ENCODE measurements at regions not wholly inside any gene's neighbourhood (a gene's known extent, or its start where the extent isn't known, plus 50 kb on each side); places are given as distances from the start of the nearest gene placed in this dataset.

GRCh38 chr6:43924222-43924702 lies 154.3 kb downstream of the VEGFA start:
- ATAC-seq, result peak; percentile 77
- TF ChIP-seq CSRNP3 (CRISPR knock-in tag; IDR thresholded peaks at IDR 0.05) (no peak), PATZ1 (CRISPR knock-in tag; IDR thresholded peaks at IDR 0.05; ENCODE audit: borderline replicate concordance) (no peak), BACH2 (CRISPR knock-in tag; IDR thresholded peaks at IDR 0.05; ENCODE audit: borderline replicate concordance) (no peak), CREB5 (CRISPR knock-in tag; IDR thresholded peaks at IDR 0.05; ENCODE audit: low read depth) (no peak), ARNTL (CRISPR knock-in tag; IDR thresholded peaks at IDR 0.05; ENCODE audit: borderline replicate concordance, low read depth) (no peak), ZNF70 (CRISPR knock-in tag; IDR thresholded peaks at IDR 0.05) (no peak), ISL1 (CRISPR knock-in tag; IDR thresholded peaks at IDR 0.05) (no peak), ZC3H10 (CRISPR knock-in tag; IDR thresholded peaks at IDR 0.05) (no peak), TCF4 (CRISPR knock-in tag; IDR thresholded peaks at IDR 0.05; ENCODE audit: borderline replicate concordance) (no peak), OSR1 (CRISPR knock-in tag; IDR thresholded peaks at IDR 0.05) (no peak), PPARA (CRISPR knock-in tag; IDR thresholded peaks at IDR 0.05; ENCODE audit: borderline replicate concordance) (no peak)

- no peak for TF ChIP-seq ZFP3 (CRISPR knock-in tag; IDR thresholded peaks at IDR 0.05)
- no peak for TF ChIP-seq PATZ1 (CRISPR knock-in tag; IDR thresholded peaks at IDR 0.05; ENCODE audit: borderline replicate concordance)
- TF ChIP-seq ISL1 (CRISPR knock-in tag; IDR thresholded peaks at IDR 0.05), result no peak
- no peak for TF ChIP-seq ESRRG (CRISPR knock-in tag; IDR thresholded peaks at IDR 0.05)
- TF ChIP-seq ZNF8 (CRISPR knock-in tag; IDR thresholded peaks at IDR 0.05), result no peak
- no peak for TF ChIP-seq OSR1 (CRISPR knock-in tag; IDR thresholded peaks at IDR 0.05)
- no peak for TF ChIP-seq ZC3H10 (CRISPR knock-in tag; IDR thresholded peaks at IDR 0.05)
- no peak for TF ChIP-seq CSRNP3 (CRISPR knock-in tag; IDR thresholded peaks at IDR 0.05)
- no peak for TF ChIP-seq PPARA (CRISPR knock-in tag; IDR thresholded peaks at IDR 0.05; ENCODE audit: borderline replicate concordance)
- no peak for TF ChIP-seq BACH2 (CRISPR knock-in tag; IDR thresholded peaks at IDR 0.05; ENCODE audit: borderline replicate concordance)
- TF ChIP-seq POU6F1 (CRISPR knock-in tag; IDR thresholded peaks at IDR 0.05; ENCODE audit: borderline replicate concordance, low read depth), result no peak
- no peak for TF ChIP-seq SNAI2 (CRISPR knock-in tag; IDR thresholded peaks at IDR 0.05)
- TF ChIP-seq RARB (CRISPR knock-in tag; IDR thresholded peaks at IDR 0.05), result no peak
- no peak for TF ChIP-seq ZNF70 (CRISPR knock-in tag; IDR thresholded peaks at IDR 0.05)
- no peak for TF ChIP-seq CREB5 (CRISPR knock-in tag; IDR thresholded peaks at IDR 0.05; ENCODE audit: low read depth)
- no peak for TF ChIP-seq ARNTL (CRISPR knock-in tag; IDR thresholded peaks at IDR 0.05; ENCODE audit: borderline replicate concordance, low read depth)
- ATAC-seq, result peak; percentile 69
Observed at GRCh38 chr6:43923376-43924221, 153.6 kb downstream of the VEGFA start.
